ENCODE measurements at regions not wholly inside any gene's neighbourhood (a gene's known extent, or its start where the extent isn't known, plus 50 kb on each side); places are given as distances from the start of the nearest gene placed in this dataset.

DNA sequence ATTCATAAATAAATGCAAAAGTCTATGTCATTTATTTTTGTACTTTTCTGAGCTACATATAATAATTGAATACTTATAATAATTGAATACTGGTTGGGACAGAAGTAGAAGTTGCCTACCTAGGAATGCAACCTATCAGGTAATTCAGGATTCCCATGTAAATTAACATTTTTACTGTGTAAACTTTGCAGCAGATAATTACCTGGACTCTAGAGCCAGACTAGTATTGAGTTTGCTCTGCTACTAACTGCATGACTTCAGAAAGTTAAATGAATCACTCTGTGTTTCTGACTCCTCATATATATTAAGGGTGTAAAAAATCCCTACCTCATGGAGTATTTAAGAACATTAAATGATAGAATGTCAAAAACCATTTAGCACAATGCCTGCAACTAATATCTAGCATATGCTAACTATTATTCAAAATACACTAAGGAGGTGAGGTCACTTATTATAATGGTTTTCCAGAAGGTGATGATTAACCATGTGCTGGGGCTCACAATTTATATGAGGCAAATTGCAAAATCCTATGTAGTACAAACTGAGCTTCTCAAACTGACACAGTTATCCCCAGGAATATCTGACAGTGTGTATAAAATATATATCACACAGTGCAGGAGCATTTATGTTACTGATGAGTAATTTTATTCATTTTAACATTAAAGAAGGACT is 138.1 kb upstream of the ANO3 start:
- DNase-seq (ENCODE audit: low read depth in 1 of 2, low spot score in 1 of 2) = no peak
- TF ChIP-seq, protein P1, sequence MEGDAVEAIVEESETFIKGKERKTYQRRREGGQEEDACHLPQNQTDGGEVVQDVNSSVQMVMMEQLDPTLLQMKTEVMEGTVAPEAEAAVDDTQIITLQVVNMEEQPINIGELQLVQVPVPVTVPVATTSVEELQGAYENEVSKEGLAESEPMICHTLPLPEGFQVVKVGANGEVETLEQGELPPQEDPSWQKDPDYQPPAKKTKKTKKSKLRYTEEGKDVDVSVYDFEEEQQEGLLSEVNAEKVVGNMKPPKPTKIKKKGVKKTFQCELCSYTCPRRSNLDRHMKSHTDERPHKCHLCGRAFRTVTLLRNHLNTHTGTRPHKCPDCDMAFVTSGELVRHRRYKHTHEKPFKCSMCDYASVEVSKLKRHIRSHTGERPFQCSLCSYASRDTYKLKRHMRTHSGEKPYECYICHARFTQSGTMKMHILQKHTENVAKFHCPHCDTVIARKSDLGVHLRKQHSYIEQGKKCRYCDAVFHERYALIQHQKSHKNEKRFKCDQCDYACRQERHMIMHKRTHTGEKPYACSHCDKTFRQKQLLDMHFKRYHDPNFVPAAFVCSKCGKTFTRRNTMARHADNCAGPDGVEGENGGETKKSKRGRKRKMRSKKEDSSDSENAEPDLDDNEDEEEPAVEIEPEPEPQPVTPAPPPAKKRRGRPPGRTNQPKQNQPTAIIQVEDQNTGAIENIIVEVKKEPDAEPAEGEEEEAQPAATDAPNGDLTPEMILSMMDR (IDR thresholded peaks at IDR 0.05; ENCODE audit: insufficient read depth, low read length) = no peak
- TF ChIP-seq SPI1 (IDR thresholded peaks at IDR 0.05; ENCODE audit: borderline replicate concordance, low read depth) = no peak
- TF ChIP-seq POLR2AphosphoS5 (IDR thresholded peaks at IDR 0.05; ENCODE audit: low read depth) = no peak
- TF ChIP-seq, protein P2, sequence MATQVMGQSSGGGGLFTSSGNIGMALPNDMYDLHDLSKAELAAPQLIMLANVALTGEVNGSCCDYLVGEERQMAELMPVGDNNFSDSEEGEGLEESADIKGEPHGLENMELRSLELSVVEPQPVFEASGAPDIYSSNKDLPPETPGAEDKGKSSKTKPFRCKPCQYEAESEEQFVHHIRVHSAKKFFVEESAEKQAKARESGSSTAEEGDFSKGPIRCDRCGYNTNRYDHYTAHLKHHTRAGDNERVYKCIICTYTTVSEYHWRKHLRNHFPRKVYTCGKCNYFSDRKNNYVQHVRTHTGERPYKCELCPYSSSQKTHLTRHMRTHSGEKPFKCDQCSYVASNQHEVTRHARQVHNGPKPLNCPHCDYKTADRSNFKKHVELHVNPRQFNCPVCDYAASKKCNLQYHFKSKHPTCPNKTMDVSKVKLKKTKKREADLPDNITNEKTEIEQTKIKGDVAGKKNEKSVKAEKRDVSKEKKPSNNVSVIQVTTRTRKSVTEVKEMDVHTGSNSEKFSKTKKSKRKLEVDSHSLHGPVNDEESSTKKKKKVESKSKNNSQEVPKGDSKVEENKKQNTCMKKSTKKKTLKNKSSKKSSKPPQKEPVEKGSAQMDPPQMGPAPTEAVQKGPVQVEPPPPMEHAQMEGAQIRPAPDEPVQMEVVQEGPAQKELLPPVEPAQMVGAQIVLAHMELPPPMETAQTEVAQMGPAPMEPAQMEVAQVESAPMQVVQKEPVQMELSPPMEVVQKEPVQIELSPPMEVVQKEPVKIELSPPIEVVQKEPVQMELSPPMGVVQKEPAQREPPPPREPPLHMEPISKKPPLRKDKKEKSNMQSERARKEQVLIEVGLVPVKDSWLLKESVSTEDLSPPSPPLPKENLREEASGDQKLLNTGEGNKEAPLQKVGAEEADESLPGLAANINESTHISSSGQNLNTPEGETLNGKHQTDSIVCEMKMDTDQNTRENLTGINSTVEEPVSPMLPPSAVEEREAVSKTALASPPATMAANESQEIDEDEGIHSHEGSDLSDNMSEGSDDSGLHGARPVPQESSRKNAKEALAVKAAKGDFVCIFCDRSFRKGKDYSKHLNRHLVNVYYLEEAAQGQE (IDR thresholded peaks at IDR 0.05; ENCODE audit: insufficient replicate concordance, low read depth) = no peak
- TF ChIP-seq GABPA (IDR thresholded peaks at IDR 0.05; ENCODE audit: low read depth) = no peak
- no peak overlapping the region for H3K27ac ChIP-seq (replicated peaks)
- H3K27me3 ChIP-seq (ENCODE audit: insufficient read depth, poor library complexity, severe bottlenecking) = no peaks in the 10 kb centered on the region
- no peak overlapping the region for H3K4me3 ChIP-seq (replicated peaks; ENCODE audit: insufficient read depth, low read length)

DNA sequence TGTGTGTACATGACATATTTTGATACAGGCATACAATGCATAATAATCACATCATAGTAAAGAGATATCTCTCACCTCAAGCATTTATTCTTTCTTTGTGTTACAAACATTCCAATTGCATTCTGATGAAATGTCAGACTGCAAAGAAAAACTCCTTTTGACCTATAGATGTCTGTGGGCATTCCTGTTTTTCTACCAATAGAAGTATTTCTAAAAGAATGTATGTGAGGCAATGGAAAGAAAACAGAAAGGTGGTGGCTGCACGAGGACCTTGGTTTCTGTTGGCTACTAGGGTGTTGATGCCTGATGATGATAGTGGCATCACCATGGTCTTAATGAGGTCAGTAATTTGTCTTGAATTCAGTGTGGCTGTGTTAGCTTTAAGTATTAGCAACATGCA is 137.0 kb upstream of the ANO3 start:
- TF ChIP-seq, protein P2 (IDR thresholded peaks at IDR 0.05; ENCODE audit: insufficient replicate concordance, low read depth) = no peak
- TF ChIP-seq GABPA (IDR thresholded peaks at IDR 0.05; ENCODE audit: low read depth) (no peak), SPI1 (IDR thresholded peaks at IDR 0.05; ENCODE audit: borderline replicate concordance, low read depth) (no peak), POLR2AphosphoS5 (IDR thresholded peaks at IDR 0.05; ENCODE audit: low read depth) (no peak)
- TF ChIP-seq, protein P1 (IDR thresholded peaks at IDR 0.05; ENCODE audit: insufficient read depth, low read length) = no peak
- no peak for DNase-seq (ENCODE audit: low read depth in 1 of 2, low spot score in 1 of 2)
- Histone ChIP-seq H3K27me3 (ENCODE audit: insufficient read depth, poor library complexity, severe bottlenecking) (no peaks in the 10 kb centered on the region), H3K27ac (replicated peaks) (no peak overlapping the region), H3K4me3 (replicated peaks; ENCODE audit: insufficient read depth, low read length) (no peak overlapping the region)

DNA sequence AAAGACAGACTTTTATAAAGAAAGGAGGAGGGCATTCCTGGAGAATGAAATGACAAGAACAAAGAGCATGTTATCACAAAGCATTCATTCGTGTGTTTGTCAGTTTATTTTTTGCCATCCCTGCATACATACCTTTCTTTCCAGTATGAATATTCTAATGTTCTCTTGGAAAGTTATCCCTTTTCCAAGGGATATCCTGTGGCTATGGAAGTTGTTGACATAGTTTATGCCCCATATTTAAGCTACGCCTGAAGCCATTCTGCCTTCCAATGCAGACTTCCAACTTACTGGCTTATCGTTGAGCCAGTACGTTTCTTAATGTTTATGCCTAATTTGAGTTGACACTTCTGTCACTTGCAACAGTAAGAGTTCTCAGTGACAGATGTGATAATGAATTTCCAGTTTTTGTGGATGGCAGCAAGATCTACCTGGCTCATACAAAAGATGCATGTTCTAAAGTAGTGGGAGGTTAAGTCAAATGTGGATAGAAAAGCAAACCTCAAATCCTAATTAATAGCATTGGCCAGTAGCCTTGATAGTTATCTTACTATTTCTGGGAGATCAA is 133.3 kb upstream of the ANO3 start:
- Histone ChIP-seq H3K27me3 (ENCODE audit: insufficient read depth, poor library complexity, severe bottlenecking) (no peaks in the 10 kb centered on the region), H3K4me3 (replicated peaks; ENCODE audit: insufficient read depth, low read length) (no peak overlapping the region), H3K27ac (replicated peaks) (no peak overlapping the region)
- DNase-seq (ENCODE audit: low read depth in 1 of 2, low spot score in 1 of 2) = no peak
- TF ChIP-seq, protein P2 (IDR thresholded peaks at IDR 0.05; ENCODE audit: insufficient replicate concordance, low read depth) = no peak
- no peak for TF ChIP-seq POLR2AphosphoS5 (IDR thresholded peaks at IDR 0.05; ENCODE audit: low read depth)
- TF ChIP-seq, protein P1 (IDR thresholded peaks at IDR 0.05; ENCODE audit: insufficient read depth, low read length) = no peak
